ENCODE measurements at regions not wholly inside any gene's neighbourhood (a gene's known extent, or its start where the extent isn't known, plus 50 kb on each side); places are given as distances from the start of the nearest gene placed in this dataset.
"Not testable (repeated sequence)": the region's sequence is repeated elsewhere in the genome, so short reads cannot be mapped to it uniquely, and the experiment has no call there.

DNA sequence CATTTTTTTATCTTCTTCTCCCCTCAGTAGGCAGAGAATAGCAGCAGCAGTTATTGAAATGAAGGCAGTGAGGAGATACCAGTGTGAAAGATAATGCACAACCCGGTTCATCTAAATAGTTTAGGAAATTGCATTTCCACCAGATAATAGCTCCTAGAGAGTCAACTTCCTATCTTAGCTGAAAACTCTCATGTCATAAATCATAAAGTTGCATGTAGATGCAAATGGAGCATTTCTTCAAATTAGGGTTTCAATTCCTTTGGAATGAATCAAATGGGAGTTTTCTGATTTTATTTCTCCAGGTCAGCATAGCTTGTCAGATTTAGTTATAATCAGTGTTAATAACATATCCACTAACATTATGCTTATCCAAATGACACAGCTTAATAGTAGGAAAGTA, 335.3 kb downstream of the CNTNAP4 start:
- DNase-seq: no peak

DNA sequence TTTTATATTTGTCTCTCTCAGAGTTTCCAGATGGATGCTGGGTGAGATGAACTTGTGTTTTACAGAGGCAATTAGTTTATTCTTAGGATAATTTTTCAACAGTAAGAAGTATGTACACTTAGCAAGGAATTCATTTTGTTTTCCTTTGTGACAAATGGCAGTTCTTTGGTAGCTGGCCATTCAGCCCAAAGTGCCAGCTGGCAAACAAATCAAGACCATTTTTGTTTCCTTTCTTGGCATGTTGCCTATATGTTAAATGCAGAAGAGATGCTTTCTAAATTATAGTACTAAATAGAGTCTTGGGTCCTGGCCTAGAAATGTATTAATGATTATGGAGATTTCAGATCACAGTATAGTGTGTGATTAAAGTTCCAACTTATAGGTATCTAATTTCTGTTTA, 337.1 kb downstream of the CNTNAP4 start:
- no peak for DNase-seq

GRCh38 chr16:76622876-76623275, 345.7 kb downstream of the CNTNAP4 start:
- no peak for DNase-seq

DNA sequence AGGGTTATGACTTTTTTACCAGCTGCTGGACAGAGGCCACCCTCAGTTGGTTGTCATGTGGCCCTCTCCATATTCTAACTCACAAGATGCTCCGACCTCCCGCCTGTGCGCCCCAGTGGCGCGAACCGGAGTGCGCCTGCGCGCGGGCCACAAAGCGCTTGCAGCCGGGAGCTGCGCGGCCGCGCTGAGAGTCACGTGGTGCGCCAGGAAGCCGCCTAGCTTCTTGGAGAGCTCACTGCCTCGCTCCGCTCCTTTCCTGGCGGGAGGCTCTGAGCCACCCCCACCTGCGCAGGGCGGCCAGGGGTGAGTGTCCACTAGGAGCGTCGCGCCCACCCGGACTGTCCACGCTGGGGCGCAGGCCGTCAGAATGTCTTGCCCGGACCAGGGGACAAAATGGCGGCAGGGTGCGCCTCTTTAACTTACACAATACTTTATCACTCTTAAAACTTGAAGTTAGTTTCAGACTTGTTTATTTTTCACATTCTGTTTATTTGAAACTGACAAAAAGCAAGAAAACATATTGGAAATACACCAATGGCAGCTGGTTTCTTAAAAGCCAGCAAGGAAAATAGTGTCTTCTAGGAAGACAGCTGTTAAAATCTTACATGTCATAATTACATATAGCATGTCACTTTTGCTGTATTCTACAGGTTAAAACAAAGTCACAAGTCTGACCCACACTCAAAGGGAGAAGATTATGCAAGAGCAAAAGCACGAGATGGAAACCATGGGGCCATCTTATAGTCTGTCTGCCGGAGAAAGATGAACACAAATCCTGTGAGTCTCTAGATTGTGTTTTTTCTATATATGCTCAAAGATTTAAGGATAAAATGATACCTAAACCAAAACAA, 357.9 kb downstream of the CNTNAP4 start:
- no peak for DNase-seq

- no peak for DNase-seq
Measured at GRCh38 chr16:76639685-76640289, 362.6 kb downstream of the CNTNAP4 start.

GRCh38 chr16:76650582-76650981, 373.4 kb downstream of the CNTNAP4 start:
- DNase-seq: no peak

- DNase-seq: no peak
Measured at GRCh38 chr16:76653390-76654026, 376.3 kb downstream of the CNTNAP4 start.

DNA sequence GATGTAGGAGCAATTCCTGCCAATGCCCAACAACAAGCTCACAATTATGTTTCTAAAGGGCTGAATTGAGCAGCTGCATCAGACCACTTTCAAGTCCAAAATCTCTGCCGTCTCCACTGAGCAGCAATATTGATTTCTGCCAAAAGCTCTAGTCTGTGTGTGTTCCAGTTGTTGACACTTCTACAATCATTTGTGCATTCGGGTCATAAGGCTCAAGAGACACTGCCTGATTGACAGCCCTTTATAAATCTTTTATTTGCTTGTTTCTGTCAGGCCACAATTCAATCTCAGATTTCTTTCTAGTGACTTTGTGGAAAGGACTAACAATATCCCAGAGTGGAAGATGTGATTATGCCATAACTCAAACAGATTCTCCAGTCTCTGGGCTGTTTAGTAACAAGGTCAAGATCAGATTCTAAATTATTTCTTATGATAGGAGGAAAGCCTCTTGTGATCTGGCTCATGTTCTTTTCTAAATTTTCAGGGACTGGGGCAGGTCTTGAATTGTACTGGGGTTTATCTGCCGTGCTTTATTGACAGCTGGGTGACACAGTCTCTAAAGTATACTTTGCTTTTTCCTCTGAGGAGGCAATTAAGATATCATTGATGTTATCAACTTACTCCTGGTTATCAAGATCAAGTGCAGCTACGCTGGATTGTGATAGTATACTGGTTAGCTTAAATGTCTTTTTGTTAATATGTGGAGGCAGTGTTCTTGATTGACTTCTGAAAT, 377.1 kb downstream of the CNTNAP4 start:
- no peak for DNase-seq

- no peak for DNase-seq
Measured at GRCh38 chr16:76656994-76657393, 379.8 kb downstream of the CNTNAP4 start.

DNA sequence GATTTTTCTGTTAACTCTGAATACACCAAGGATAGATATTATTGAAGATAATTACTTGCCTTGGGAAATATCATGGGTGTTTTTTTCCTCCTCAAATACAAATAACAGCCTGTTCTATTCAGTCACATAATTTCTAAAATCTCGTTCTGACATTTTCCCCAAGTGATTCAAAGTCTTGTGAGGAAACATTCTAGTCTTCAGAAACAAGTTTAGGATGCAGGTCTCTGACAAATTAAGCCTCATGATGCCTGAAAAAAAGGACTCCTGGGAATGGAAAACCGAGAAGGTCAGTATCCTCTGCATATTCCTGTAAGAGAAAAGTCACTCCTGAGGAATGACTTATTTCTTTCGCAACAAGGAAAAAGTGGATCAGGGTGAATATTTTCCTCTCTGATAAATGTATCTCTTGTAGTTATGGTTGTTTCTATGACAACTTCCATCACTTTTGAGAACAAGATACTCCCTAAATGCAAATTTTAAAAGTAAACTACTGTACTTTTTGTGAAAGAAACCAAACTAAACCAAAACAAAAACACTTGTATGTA, 384.6 kb downstream of the CNTNAP4 start:
- DNase-seq: no peak

- no peak for DNase-seq
Measured at GRCh38 chr16:76665571-76666275, 388.5 kb downstream of the CNTNAP4 start.

DNA sequence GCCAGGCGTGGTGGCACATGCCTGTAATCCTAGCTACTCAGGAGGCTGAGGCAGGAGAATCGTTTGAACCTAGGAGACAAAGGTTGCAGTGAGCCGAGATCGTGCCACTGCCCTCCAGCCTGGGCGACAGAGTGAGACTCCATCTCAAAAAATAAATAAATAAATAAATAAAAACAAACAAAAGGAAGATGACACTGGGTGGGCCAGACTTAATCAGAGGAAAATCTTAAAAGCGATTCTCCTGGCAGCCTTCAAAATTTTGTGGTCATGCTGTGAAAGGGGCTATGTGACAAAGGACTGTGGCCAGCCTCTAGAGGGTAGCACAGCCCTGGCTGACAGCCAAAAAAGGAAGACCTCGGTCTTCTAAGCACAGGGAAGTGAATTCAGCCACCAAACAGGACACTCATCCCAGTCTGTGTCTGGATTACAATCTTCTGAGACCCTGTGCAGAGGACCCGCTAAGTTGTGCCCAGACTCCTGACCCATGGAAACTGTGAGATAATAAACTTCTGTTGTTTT, 391.1 kb downstream of the CNTNAP4 start:
- no peak for DNase-seq

GRCh38 chr16:76669288-76669687, 392.1 kb downstream of the CNTNAP4 start:
- DNase-seq: no peak

GRCh38 chr16:76670125-76670857, 393.1 kb downstream of the CNTNAP4 start:
- DNase-seq: no peak

GRCh38 chr16:76676356-76676755, 399.2 kb downstream of the CNTNAP4 start:
- no peak for DNase-seq

GRCh38 chr16:76681296-76681695, 404.1 kb downstream of the CNTNAP4 start:
- DNase-seq: no peak

GRCh38 chr16:76683051-76683450, 405.9 kb downstream of the CNTNAP4 start:
- DNase-seq: no peak

- DNase-seq: no peak
Measured at GRCh38 chr16:76696876-76697275, 419.7 kb downstream of the CNTNAP4 start.

DNA sequence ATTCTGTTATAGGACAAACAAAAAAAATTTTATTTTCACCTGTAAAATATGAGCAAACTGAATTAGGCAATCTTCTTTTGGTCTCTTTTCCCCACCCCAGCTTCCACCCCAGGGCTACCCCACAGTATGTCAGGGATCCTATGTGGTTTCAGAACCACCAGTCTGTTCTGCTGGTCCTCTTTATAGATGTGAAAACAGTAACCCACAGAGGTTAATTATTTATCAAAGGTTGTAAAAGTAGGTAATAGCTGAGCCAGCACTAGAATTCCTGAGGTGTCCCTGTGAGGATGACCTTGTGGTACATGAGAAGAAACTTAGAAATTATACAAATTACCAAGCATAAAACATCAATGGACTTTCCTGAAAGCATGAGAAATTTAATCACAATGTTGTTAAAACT, 428.7 kb downstream of the CNTNAP4 start:
- DNase-seq: no peak

DNA sequence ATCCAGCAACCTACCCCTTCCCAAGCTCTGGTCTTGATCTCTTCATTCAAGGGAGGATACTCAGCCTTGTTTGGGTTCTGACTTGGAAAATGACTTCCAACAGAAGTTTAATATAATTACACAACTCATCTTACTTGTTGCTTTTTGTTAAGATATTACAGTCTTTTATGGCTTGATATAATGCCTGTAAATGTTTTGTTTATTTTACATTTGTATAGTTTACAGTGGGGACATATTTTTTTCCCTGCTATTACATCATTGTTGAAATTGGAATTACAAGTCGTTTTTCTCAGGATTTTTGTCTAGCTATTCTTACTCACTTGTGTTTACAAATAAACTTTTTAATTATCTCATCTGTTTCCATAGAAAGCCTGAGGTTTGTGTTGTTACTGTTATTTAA, 436.0 kb downstream of the CNTNAP4 start:
- no peak for DNase-seq

DNA sequence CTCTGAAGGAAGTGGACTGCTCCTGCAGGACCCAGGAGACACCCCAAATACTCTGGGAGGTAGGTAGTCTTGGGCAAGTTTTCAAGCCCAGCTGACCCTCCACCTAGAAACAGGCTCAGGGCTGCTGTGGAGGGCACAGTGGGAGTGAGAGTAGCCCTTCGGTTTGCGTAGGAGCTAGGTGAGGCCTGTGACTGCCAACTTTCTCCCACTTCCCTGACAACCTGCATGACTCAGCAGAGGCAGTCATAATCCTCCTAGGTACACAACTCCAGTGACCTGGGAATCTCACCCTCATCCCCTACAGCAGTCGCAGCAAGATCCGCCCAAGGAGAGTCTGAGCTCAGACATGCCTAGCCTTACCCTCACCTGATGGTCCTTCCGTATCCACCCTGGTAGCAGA, 439.1 kb downstream of the CNTNAP4 start:
- DNase-seq: not testable (repeated sequence)
